Keratinocyte (primary cell): ENCODE measurements at regions not wholly inside any gene's neighbourhood (a gene's known extent, or its start where the extent isn't known, plus 50 kb on each side); places are given as distances from the start of the nearest gene placed in this dataset.
"Not testable (repeated sequence)": the region's sequence is repeated elsewhere in the genome, so short reads cannot be mapped to it uniquely, and the experiment has no call there.

ENCODE experiments used
- DNase-seq: peaks from one replicate; pipeline ENCODE4 v3.0.0-alpha.2; 2011; ENCODE audit warnings: low read depth, missing footprints, low spot score
- FAIRE-seq: peaks from 2 replicates; lab custom pipeline; 2011; peaks lifted over from hg19 to GRCh38; lab: Jason Lieb, UNC
- H2AFZ ChIP-seq: 2 replicates; pipeline ENCODE4 v1.6.0; 2012; ENCODE audit warnings: low read length, control low read depth, inconsistent platforms; ENCODE audit not compliant: control insufficient read depth
- H3K27ac ChIP-seq: 2 replicates; pipeline ENCODE4 v1.5.1; 2011; ENCODE audit warnings: low read length; ENCODE audit not compliant: control insufficient read depth, insufficient read depth
- H3K27me3 ChIP-seq: 3 replicates; pipeline ENCODE4 v1.6.0; 2011; ENCODE audit warnings: low read length; ENCODE audit not compliant: control insufficient read depth, insufficient read depth; ENCODE audit errors: extremely low read depth
- H3K36me3 ChIP-seq, 2 experiments: 2 replicates in 1 of 2; 3 replicates in 1 of 2; pipeline ENCODE4 v1.5.1; 2011; ENCODE audit warnings: low read length in 2 of 2, mild to moderate bottlenecking in 1 of 2; ENCODE audit not compliant: control insufficient read depth in 2 of 2, insufficient read depth in 2 of 2; ENCODE audit errors: extremely low read depth in 1 of 2
- H3K4me1 ChIP-seq: 3 replicates; pipeline ENCODE4 v1.5.1; 2011; ENCODE audit warnings: low read length; ENCODE audit not compliant: control insufficient read depth, insufficient read depth; ENCODE audit errors: extremely low read depth
- H3K4me2 ChIP-seq: 3 replicates; pipeline ENCODE4 v1.6.0; 2011; ENCODE audit warnings: low read depth, low read length; ENCODE audit not compliant: control insufficient read depth, insufficient read depth; ENCODE audit errors: extremely low read depth
- H3K4me3 ChIP-seq, 3 experiments: fragments of 200-600 bp in 1 of 3; sonication (generic) in 1 of 3; 2 replicates in 2 of 3; 3 replicates in 1 of 3; pipeline ENCODE4 v1.5.1; 2011 to 2016; ENCODE audit warnings: low read length in 3 of 3, mild to moderate bottlenecking in 3 of 3, control low read depth in 2 of 3, inconsistent platforms in 1 of 3, low read depth in 1 of 3, mixed read lengths in 1 of 3, mixed run types in 1 of 3, moderate library complexity in 1 of 3; ENCODE audit not compliant: control insufficient read depth in 2 of 3, insufficient read depth in 2 of 3; ENCODE audit errors: extremely low read depth in 1 of 3
- H3K79me2 ChIP-seq: 2 replicates; pipeline ENCODE4 v1.6.0; 2012; ENCODE audit warnings: low read length; ENCODE audit not compliant: control insufficient read depth, insufficient read depth
- H3K9ac ChIP-seq: 3 replicates; pipeline ENCODE4 v1.6.0; 2011; ENCODE audit warnings: low read length; ENCODE audit not compliant: control insufficient read depth, insufficient read depth; ENCODE audit errors: extremely low read depth
- H3K9me1 ChIP-seq: 3 replicates; pipeline ENCODE4 v1.6.0; 2011; ENCODE audit warnings: low read length; ENCODE audit not compliant: control insufficient read depth, insufficient read depth; ENCODE audit errors: extremely low read depth
- H3K9me3 ChIP-seq: 2 replicates; pipeline ENCODE4 v1.5.1; 2012; ENCODE audit warnings: low read depth, low read length; ENCODE audit not compliant: control insufficient read depth
- H4K20me1 ChIP-seq: 3 replicates; pipeline ENCODE4 v1.6.0; 2011; ENCODE audit warnings: low read length; ENCODE audit not compliant: control insufficient read depth, insufficient read depth; ENCODE audit errors: extremely low read depth
- CTCF ChIP-seq, 3 experiments: IDR thresholded peaks in 1 of 3; conservative IDR thresholded peaks in 1 of 3; optimal IDR thresholded peaks in 1 of 3; 2 replicates in 2 of 3; 3 replicates in 1 of 3; pipeline versions ENCODE3 to v1.5.1; 2011; ENCODE audit warnings: low read length in 3 of 3, mild to moderate bottlenecking in 3 of 3, moderate library complexity in 2 of 3, control low read depth in 1 of 3, inconsistent platforms in 1 of 3; ENCODE audit not compliant: insufficient read depth in 2 of 3; ENCODE audit errors: extremely low read depth in 1 of 3
- EZH2 ChIP-seq: IDR thresholded peaks from one replicate; pipeline ENCODE4 v1.6.1; 2012; ENCODE audit warnings: inconsistent platforms, mild to moderate bottlenecking, low read length, moderate library complexity
- dilution Hi-C: fragments of 300-500 bp; cut with MboI; formaldehyde crosslinking; loops from one replicate; pipeline ENCODE4 v1.7.0; 2020; ENCODE audit warnings: low sequenced_read_pairs; ENCODE audit not compliant: extremely low pct_ligation_motif_present

- no peaks in the 10 kb centered on the region for H3K36me3 ChIP-seq
- no peaks in the 10 kb centered on the region for H4K20me1 ChIP-seq
- no peak overlapping the region for H3K4me3 ChIP-seq
- TF ChIP-seq EZH2: no peak
- TF ChIP-seq CTCF (optimal IDR thresholded peaks at IDR 0.05 in 1 of 3, IDR thresholded peaks at IDR 0.05 in 1 of 3, conservative IDR thresholded peaks at IDR 0.05 in 1 of 3; ENCODE audit: extremely low read depth in 1 of 3, insufficient read depth in 2 of 3, low read length in 3 of 3): no peak
- no peaks in the 10 kb centered on the region for H3K27me3 ChIP-seq
- H2AFZ ChIP-seq: no peak overlapping the region
- peaks cover 4% of the 10 kb centered on the region for H3K4me1 ChIP-seq
- no peak for FAIRE-seq
- H3K9me3 ChIP-seq: no peaks in the 10 kb centered on the region
- no peak overlapping the region for H3K4me2 ChIP-seq
- dilution Hi-C loops: no loop called here
- H3K79me2 ChIP-seq: no peaks in the 10 kb centered on the region
- H3K27ac ChIP-seq: no peak overlapping the region
- no peaks in the 10 kb centered on the region for H3K9me1 ChIP-seq
- no peak for DNase-seq
- no peak overlapping the region for H3K9ac ChIP-seq
Measured at GRCh38 chrX:13159886-13160285, 115.5 kb upstream of the FAM9C start.

GRCh38 chrX:13158911-13159310 lies 114.5 kb upstream of the FAM9C start:
- Histone ChIP-seq H2AFZ (no peak overlapping the region), H3K9ac (no peak overlapping the region), H4K20me1 (no peaks in the 10 kb centered on the region), H3K27me3 (no peaks in the 10 kb centered on the region), H3K4me1 (peaks cover 4% of the 10 kb centered on the region), H3K36me3 (no peaks in the 10 kb centered on the region), H3K4me2 (no peak overlapping the region), H3K9me1 (no peaks in the 10 kb centered on the region), H3K27ac (no peak overlapping the region), H3K79me2 (no peaks in the 10 kb centered on the region), H3K9me3 (no peaks in the 10 kb centered on the region), H3K4me3 (no peak overlapping the region)
- no peak for DNase-seq
- FAIRE-seq: no peak
- TF ChIP-seq CTCF (optimal IDR thresholded peaks at IDR 0.05 in 1 of 3, IDR thresholded peaks at IDR 0.05 in 1 of 3, conservative IDR thresholded peaks at IDR 0.05 in 1 of 3; ENCODE audit: extremely low read depth in 1 of 3, insufficient read depth in 2 of 3, low read length in 3 of 3) (no peak), EZH2 (no peak)
- dilution Hi-C loops: no loop called here

DNA sequence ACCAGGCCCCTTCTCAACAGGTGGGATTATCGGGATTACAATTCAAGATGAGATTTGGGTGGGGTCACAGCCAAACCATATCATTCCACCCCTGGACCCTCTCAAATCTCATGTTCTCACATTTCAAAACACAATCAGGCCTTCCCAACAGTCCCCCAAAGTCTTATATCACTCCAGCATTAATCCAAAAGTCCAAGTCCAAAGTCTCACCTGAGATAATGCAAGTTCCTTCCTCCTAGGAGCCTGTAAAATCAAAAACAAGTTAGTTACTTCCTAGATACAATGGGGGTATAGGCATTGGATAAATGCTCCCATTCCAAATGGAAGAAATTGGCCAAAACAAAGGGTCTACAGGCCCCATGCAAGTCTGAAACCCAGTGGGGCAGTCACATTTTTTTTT lies 111.1 kb upstream of the FAM9C start:
- H2AFZ ChIP-seq, H3K27ac ChIP-seq, DNase-seq, H3K9me3 ChIP-seq, dilution Hi-C loops, H3K79me2 ChIP-seq, H3K4me2 ChIP-seq, H3K9me1 ChIP-seq, H3K36me3 ChIP-seq, H3K4me1 ChIP-seq, H3K9ac ChIP-seq, FAIRE-seq, H3K4me3 ChIP-seq, H3K27me3 ChIP-seq, H4K20me1 ChIP-seq: not testable (repeated sequence)
